GM19025 (cell line): ENCODE measurements at regions not wholly inside any gene's neighbourhood (a gene's known extent, or its start where the extent isn't known, plus 50 kb on each side); places are given as distances from the start of the nearest gene placed in this dataset.

ENCODE experiments used
- ATAC-seq: cut with Tn5 transposase; IDR thresholded peaks from one replicate; pipeline ENCODE4 v1.9.1; 2021; ENCODE audit warnings: mild to moderate bottlenecking, low read depth, moderate library complexity; ENCODE audit not compliant: unreplicated experiment

DNA sequence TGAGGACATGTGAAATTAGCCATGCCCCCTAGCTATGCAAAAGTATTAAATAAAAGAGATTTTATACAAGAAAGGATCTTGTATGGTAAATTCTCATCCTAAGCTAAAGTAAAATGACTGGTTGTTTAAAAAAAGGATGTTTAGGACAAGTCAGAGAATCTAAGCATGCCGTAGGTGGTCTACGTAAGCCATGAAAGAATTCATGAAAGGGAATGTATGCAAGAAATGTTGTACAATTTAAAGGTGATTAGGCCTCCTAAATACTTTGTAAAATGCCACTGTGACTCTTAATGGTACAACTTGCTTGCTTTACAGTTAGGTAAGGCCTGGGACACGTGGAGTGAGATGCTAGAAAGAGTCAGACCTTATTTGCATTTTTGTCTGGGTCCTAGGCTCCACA lies 209.0 kb downstream of the EFHB start:
- no peak for ATAC-seq

DNA sequence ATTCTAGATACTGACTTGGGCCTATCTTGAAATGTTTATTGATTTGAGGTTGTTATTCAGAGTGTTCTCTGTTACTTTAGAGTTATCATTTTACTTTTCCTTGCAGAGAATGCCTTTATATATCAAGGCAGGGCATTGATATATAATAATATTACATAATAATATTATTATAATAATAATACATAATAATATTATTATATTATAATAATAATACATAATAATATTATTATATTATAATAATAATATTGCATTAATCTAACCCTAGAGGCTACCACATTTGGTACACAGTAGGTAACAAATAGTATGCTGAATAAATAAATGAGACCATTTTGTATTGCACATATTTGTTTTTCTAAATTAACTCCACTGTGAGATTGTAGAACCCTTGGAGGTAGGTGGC lies 216.3 kb downstream of the EFHB start:
- ATAC-seq, result no peak

GRCh38 chr3:19711160-19711782 lies 222.7 kb downstream of the EFHB start:
- no peak for ATAC-seq

- ATAC-seq, result peak; percentile 67
These were observed 231.5 kb downstream of the EFHB start for GRCh38 chr3:19702416-19703078.

GRCh38 chr3:19688767-19689166 lies 245.2 kb downstream of the EFHB start:
- ATAC-seq, result no peak

GRCh38 chr3:19668163-19668562 lies 265.9 kb downstream of the EFHB start:
- no peak for ATAC-seq

DNA sequence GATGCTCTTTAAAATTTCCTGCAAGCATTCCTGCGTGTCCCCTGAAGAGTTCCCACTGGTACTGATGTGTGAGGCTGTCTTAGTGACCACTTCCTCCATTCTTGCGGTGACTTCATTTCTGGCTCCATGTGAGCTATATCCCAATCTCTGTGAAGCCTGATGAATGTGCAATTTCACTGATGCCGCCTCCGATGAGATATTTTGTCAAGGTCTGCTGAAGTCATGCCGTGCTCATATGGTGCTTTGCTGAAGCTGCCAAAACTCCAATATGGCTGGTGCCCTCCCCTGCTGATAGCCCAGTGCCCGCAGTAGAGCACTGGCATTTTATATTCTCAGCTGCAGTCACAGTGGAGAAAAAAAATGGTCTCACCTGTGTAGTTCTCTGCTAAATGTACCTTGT lies 271.5 kb downstream of the EFHB start:
- no peak for ATAC-seq

GRCh38 chr3:19652336-19652735 lies 281.7 kb downstream of the EFHB start:
- ATAC-seq, result no peak

DNA sequence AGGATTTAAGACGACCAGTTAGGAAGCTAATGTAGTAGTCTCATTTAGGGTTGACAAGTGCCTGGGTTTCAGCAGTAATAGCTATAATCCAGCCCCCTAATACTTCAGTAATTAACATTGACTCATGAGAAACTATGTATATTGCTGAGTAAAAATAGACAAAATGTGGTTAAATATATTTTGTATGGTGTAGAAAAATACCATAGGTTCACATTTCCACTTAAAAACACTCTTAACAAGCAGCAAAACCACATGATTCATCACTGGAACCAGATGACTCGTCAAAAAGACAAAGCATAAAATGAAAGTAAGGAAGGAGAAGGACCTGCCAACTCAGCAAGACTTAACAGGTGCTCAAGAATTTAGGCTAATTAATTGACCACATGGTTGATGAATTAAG lies 288.9 kb downstream of the EFHB start:
- no peak for ATAC-seq

GRCh38 chr3:19644405-19644804 lies 289.6 kb downstream of the EFHB start:
- ATAC-seq, result no peak

- no peak for ATAC-seq
These were observed 292.6 kb downstream of the EFHB start for GRCh38 chr3:19641408-19641807.

- no peak for ATAC-seq
These were observed 301.6 kb downstream of the EFHB start for GRCh38 chr3:19632099-19633074.

GRCh38 chr3:19598870-19599269 lies 335.1 kb downstream of the EFHB start:
- ATAC-seq, result no peak

DNA sequence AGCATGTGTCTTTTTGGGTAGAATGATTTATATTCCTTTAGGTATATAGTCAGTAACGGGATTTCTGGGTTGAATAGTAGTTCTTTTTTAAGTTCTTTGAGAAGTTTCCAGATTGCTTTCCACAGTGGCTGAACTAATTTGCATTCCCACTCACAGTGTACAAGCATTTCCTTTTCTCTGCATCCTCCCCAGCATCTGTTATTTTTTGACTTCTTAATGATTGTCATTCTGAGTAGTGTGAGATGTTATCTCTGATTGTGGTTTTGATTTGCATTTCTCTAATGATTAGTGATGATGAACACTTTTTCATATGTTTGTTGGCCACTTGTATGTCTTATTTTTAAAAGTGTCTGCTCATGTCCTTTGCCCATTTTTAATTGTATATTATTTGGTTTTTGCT lies 337.6 kb downstream of the EFHB start:
- no peak for ATAC-seq

DNA sequence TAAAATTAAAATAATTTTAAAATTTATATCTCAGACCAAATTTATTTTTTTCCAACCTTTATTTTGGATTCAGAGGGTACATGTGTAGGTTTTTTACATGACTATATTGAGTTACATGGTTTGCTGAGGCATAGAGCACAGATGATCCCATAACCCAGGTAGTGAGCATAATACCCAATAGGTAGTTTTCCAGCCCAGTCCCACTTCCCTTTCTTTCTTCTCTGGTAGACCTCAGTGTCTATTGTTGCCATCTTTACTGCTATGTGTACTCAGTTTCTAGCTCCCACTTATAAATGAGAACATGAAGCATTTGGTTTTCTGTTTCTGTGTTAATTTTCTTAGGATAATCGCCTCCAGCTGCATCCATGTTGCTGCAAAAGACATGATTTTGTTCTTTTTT lies 338.1 kb downstream of the EFHB start:
- no peak for ATAC-seq
